Activated B cell treated with CpG ODN at 0.5 μM for 24 hours (primary cell): ENCODE measurements at regions not wholly inside any gene's neighbourhood (a gene's known extent, or its start where the extent isn't known, plus 50 kb on each side); places are given as distances from the start of the nearest gene placed in this dataset.

Experiments
- ATAC-seq: fragments of 200-7000 bp; cut with Tn5 transposase; one replicate; pipeline ENCODE4 v1.10.0; 2021; ENCODE audit warnings: low read depth, mild to moderate bottlenecking, moderate library complexity
- CTCF ChIA-PET: fragments of 350-600 bp; sonication (Branson Sonifier 250); formaldehyde crosslinking; loops from one replicate; lab custom pipeline; 2021; ENCODE audit warnings: antibody characterized with exemption; lab: Charles Lee
- POLR2A ChIA-PET: fragments of 350-600 bp; sonication (Branson Sonifier 250); formaldehyde crosslinking; loops from one replicate; lab custom pipeline; 2021; ENCODE audit warnings: antibody characterized with exemption; lab: Charles Lee
- DNase-seq: peaks from one replicate; pipeline ENCODE4 v3.0.0; 2022
- H3K27ac Mint-ChIP-seq: one replicate; pipeline ENCODE4 v1.8.0; 2020; ENCODE audit warnings: mixed read lengths
- H3K27me3 Mint-ChIP-seq: one replicate; pipeline ENCODE4 v1.8.0; 2021; ENCODE audit warnings: mixed read lengths
- H3K36me3 Mint-ChIP-seq: one replicate; pipeline ENCODE4 v1.8.0; 2021; ENCODE audit warnings: low read depth, mixed read lengths
- H3K4me1 Mint-ChIP-seq: one replicate; pipeline ENCODE4 v1.8.0; 2021; ENCODE audit warnings: mixed read lengths
- H3K4me3 Mint-ChIP-seq: one replicate; pipeline ENCODE4 v1.8.0; 2020; ENCODE audit warnings: mild to moderate bottlenecking, mixed read lengths
- H3K9me3 Mint-ChIP-seq: one replicate; pipeline ENCODE4 v1.8.0; 2020; ENCODE audit warnings: mixed read lengths
- intact Hi-C: fragments of 100-400 bp; cut with micrococcal nuclease; formaldehyde crosslinking; loops from one replicate; pipeline ENCODE4 v1.15.1; 2024
- TF ChIP-seq, protein P1 (sequence below): fragments of 200-600 bp; IDR thresholded peaks from one replicate; pipeline ENCODE4 v1.8.0; 2022; ENCODE audit warnings: antibody characterized with exemption, mild to moderate bottlenecking

- ChIA-PET POLR2A (no interaction called here), CTCF (no interaction called here)
- H3K4me3 Mint-ChIP-seq: no peak overlapping the region
- TF ChIP-seq, protein P1, sequence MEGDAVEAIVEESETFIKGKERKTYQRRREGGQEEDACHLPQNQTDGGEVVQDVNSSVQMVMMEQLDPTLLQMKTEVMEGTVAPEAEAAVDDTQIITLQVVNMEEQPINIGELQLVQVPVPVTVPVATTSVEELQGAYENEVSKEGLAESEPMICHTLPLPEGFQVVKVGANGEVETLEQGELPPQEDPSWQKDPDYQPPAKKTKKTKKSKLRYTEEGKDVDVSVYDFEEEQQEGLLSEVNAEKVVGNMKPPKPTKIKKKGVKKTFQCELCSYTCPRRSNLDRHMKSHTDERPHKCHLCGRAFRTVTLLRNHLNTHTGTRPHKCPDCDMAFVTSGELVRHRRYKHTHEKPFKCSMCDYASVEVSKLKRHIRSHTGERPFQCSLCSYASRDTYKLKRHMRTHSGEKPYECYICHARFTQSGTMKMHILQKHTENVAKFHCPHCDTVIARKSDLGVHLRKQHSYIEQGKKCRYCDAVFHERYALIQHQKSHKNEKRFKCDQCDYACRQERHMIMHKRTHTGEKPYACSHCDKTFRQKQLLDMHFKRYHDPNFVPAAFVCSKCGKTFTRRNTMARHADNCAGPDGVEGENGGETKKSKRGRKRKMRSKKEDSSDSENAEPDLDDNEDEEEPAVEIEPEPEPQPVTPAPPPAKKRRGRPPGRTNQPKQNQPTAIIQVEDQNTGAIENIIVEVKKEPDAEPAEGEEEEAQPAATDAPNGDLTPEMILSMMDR: no peak
- H3K27ac Mint-ChIP-seq: no peak overlapping the region
- peaks cover 2% of the 10 kb centered on the region for H3K27me3 Mint-ChIP-seq
- no peaks in the 10 kb centered on the region for H3K9me3 Mint-ChIP-seq
- H3K4me1 Mint-ChIP-seq: no peaks in the 10 kb centered on the region
- intact Hi-C loops: no loop called here
- DNase-seq (no peak), ATAC-seq (no peak)
- no peaks in the 10 kb centered on the region for H3K36me3 Mint-ChIP-seq
Observed at GRCh38 chr4:154005171-154005520, 216.3 kb upstream of the SFRP2 start.

GRCh38 chr4:154004507-154005170 lies 215.8 kb upstream of the SFRP2 start:
- Mint-ChIP-seq H3K4me1 (no peaks in the 10 kb centered on the region), H3K36me3 (no peaks in the 10 kb centered on the region), H3K9me3 (no peaks in the 10 kb centered on the region), H3K4me3 (no peak overlapping the region), H3K27me3 (peaks cover 2% of the 10 kb centered on the region), H3K27ac (no peak overlapping the region)
- ATAC-seq: no peak
- no peak for DNase-seq
- ChIA-PET POLR2A (no interaction called here), CTCF (no interaction called here)
- TF ChIP-seq, protein P1: no peak
- intact Hi-C loops: no loop called here

DNA sequence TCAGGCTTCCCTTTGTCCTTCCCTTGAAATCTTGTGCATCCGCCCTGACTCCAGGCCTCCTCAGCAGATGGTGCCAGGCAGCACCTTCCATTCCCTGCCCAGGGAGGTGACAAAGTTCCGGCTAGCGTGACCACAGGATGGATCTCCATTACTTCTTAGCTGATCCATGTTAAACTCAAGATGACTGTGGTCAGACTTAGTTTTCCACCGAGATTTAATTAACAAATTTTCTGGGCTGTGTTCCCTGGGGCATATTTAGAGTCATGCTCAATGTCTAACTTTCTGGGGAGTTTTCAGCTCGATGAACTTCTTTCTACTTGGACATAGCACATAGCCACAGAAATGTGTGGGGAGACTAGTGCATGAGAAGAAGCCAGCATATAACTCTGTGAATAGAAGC lies 215.1 kb upstream of the SFRP2 start:
- no peak for DNase-seq
- H3K4me3 Mint-ChIP-seq: no peak overlapping the region
- no peak overlapping the region for H3K27ac Mint-ChIP-seq
- POLR2A ChIA-PET: no interaction called here
- intact Hi-C loops: no loop called here
- H3K9me3 Mint-ChIP-seq: no peaks in the 10 kb centered on the region
- TF ChIP-seq, protein P1: no peak
- no peaks in the 10 kb centered on the region for H3K36me3 Mint-ChIP-seq
- CTCF ChIA-PET: no interaction called here
- H3K27me3 Mint-ChIP-seq: peaks cover 2% of the 10 kb centered on the region
- no peaks in the 10 kb centered on the region for H3K4me1 Mint-ChIP-seq
- ATAC-seq: no peak

DNA sequence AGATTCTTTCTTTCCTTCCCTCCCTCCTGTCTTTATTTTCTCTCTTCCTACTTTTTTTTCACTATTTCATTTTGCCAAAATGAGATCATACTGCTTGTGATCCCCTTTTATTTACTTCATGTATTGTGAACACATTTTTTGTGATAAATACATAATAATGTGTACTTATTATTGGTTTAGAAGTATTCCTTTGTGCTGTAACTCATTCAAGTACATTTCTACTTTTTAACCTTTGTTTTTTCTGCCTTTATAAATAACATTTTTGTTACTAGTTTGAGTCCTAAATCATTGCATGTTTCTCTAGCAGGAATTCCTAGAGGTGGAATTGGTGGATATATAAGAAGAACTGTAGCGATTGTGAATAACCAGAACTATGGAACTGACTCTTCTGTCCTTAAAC lies 214.5 kb upstream of the SFRP2 start:
- ChIA-PET CTCF (no interaction called here), POLR2A (no interaction called here)
- no peak overlapping the region for H3K27ac Mint-ChIP-seq
- peaks cover 2% of the 10 kb centered on the region for H3K27me3 Mint-ChIP-seq
- no peaks in the 10 kb centered on the region for H3K9me3 Mint-ChIP-seq
- TF ChIP-seq, protein P1: no peak
- no peaks in the 10 kb centered on the region for H3K4me1 Mint-ChIP-seq
- intact Hi-C loops: no loop called here
- no peak for DNase-seq
- H3K4me3 Mint-ChIP-seq: no peak overlapping the region
- no peaks in the 10 kb centered on the region for H3K36me3 Mint-ChIP-seq
- ATAC-seq: no peak

GRCh38 chr4:154001193-154001592 lies 212.3 kb upstream of the SFRP2 start:
- H3K27ac Mint-ChIP-seq: no peak overlapping the region
- ChIA-PET POLR2A (no interaction called here), CTCF (no interaction called here)
- peaks cover 2% of the 10 kb centered on the region for H3K27me3 Mint-ChIP-seq
- TF ChIP-seq, protein P1: no peak
- H3K4me1 Mint-ChIP-seq: no peaks in the 10 kb centered on the region
- intact Hi-C loops: no loop called here
- no peaks in the 10 kb centered on the region for H3K36me3 Mint-ChIP-seq
- H3K4me3 Mint-ChIP-seq: no peak overlapping the region
- DNase-seq (no peak), ATAC-seq (no peak)
- H3K9me3 Mint-ChIP-seq: peaks cover 8% of the 10 kb centered on the region
